Neural progenitor cell (in vitro differentiated cells): ENCODE measurements at regions not wholly inside any gene's neighbourhood (a gene's known extent, or its start where the extent isn't known, plus 50 kb on each side); places are given as distances from the start of the nearest gene placed in this dataset.

Source experiments
- CTCF ChIP-seq: fragments of 200-600 bp; sonication (generic); IDR thresholded peaks from 2 replicates; pipeline ENCODE4 v1.5.1; 2017; ENCODE audit warnings: antibody characterized with exemption, mild to moderate bottlenecking
- EZH2 ChIP-seq: fragments of 200-600 bp; sonication (generic); IDR thresholded peaks from 2 replicates; pipeline ENCODE4 v1.6.1; 2017; ENCODE audit warnings: antibody characterized with exemption, mild to moderate bottlenecking, moderate library complexity
- EZH2phosphoT487 ChIP-seq: fragments of 200-600 bp; sonication (generic); IDR thresholded peaks from 2 replicates; pipeline ENCODE4 v1.6.1; 2017; ENCODE audit warnings: antibody characterized with exemption

- TF ChIP-seq CTCF (no peak), EZH2 (no peak), EZH2phosphoT487 (no peak)
Measured at GRCh38 chr13:34214686-34215085, 396.7 kb downstream of the RFC3 start.
